Neural progenitor cell (in vitro differentiated cells): ENCODE measurements at regions not wholly inside any gene's neighbourhood (a gene's known extent, or its start where the extent isn't known, plus 50 kb on each side); places are given as distances from the start of the nearest gene placed in this dataset.

Experiments used
- DNase-seq: peaks from one replicate; pipeline ENCODE4 v3.0.0-alpha.2; 2016; ENCODE audit warnings: low spot score
- H2AFZ ChIP-seq: fragments of 200-600 bp; sonication (generic); replicated peaks from 2 replicates; pipeline ENCODE4 v1.6.1; 2016; ENCODE audit warnings: antibody characterized with exemption
- H3F3A ChIP-seq: fragments of 200-600 bp; sonication (generic); 2 replicates; pipeline ENCODE4 v1.6.1; 2016; ENCODE audit warnings: antibody characterized with exemption, low read depth
- H3K27ac ChIP-seq: fragments of 200-600 bp; sonication (generic); 2 replicates; pipeline ENCODE4 v1.5.1; 2016; ENCODE audit warnings: mild to moderate bottlenecking
- H3K27me3 ChIP-seq: fragments of 200-600 bp; sonication (generic); 2 replicates; pipeline ENCODE4 v1.6.1; 2016; ENCODE audit warnings: mild to moderate bottlenecking, moderate library complexity
- H3K36me3 ChIP-seq: fragments of 200-600 bp; sonication (generic); 2 replicates; pipeline ENCODE4 v1.5.1; 2016
- H3K4me1 ChIP-seq: fragments of 200-600 bp; sonication (generic); 2 replicates; pipeline ENCODE4 v1.6.1; 2016; ENCODE audit warnings: mixed run types
- H3K4me2 ChIP-seq: fragments of 200-600 bp; sonication (generic); 2 replicates; pipeline ENCODE4 v1.6.1; 2016
- H3K4me3 ChIP-seq: fragments of 200-600 bp; sonication (generic); 2 replicates; pipeline ENCODE4 v1.5.1; 2016
- H3K79me2 ChIP-seq: fragments of 200-600 bp; sonication (generic); 2 replicates; pipeline ENCODE4 v1.6.1; 2016; ENCODE audit warnings: low read depth
- H3K9ac ChIP-seq: fragments of 200-600 bp; sonication (generic); 2 replicates; pipeline ENCODE4 v1.6.1; 2016
- H3K9me3 ChIP-seq: fragments of 200-600 bp; sonication (generic); 2 replicates; pipeline ENCODE4 v1.5.1; 2016; ENCODE audit warnings: low read depth
- H4K20me1 ChIP-seq: fragments of 200-600 bp; sonication (generic); 2 replicates; pipeline ENCODE4 v1.6.1; 2016; ENCODE audit warnings: low read depth
- H3K27ac Mint-ChIP-seq: 3 replicates; pipeline ENCODE4 v1.8.0; 2021; ENCODE audit warnings: mixed read lengths
- H3K27me3 Mint-ChIP-seq: 2 replicates; pipeline ENCODE4 v1.8.0; 2022; ENCODE audit warnings: low read depth, mild to moderate bottlenecking, inconsistent platforms, moderate library complexity, mixed read lengths; ENCODE audit not compliant: insufficient read depth
- H3K36me3 Mint-ChIP-seq: 3 replicates; pipeline ENCODE4 v1.8.0; 2021; ENCODE audit warnings: mixed read lengths
- H3K4me1 Mint-ChIP-seq: 3 replicates; pipeline ENCODE4 v1.8.0; 2021; ENCODE audit warnings: mixed read lengths
- H3K4me3 Mint-ChIP-seq: 3 replicates; pipeline ENCODE4 v1.8.0; 2021; ENCODE audit warnings: mild to moderate bottlenecking, moderate library complexity, mixed read lengths
- H3K9me3 Mint-ChIP-seq: 3 replicates; pipeline ENCODE4 v1.8.0; 2020; ENCODE audit warnings: mixed read lengths
- CTCF ChIP-seq: fragments of 200-600 bp; sonication (generic); IDR thresholded peaks from 2 replicates; pipeline ENCODE4 v1.5.1; 2017; ENCODE audit warnings: antibody characterized with exemption, mild to moderate bottlenecking
- EZH2 ChIP-seq: fragments of 200-600 bp; sonication (generic); IDR thresholded peaks from 2 replicates; pipeline ENCODE4 v1.6.1; 2017; ENCODE audit warnings: antibody characterized with exemption, mild to moderate bottlenecking, moderate library complexity
- EZH2phosphoT487 ChIP-seq: fragments of 200-600 bp; sonication (generic); IDR thresholded peaks from 2 replicates; pipeline ENCODE4 v1.6.1; 2017; ENCODE audit warnings: antibody characterized with exemption

DNA sequence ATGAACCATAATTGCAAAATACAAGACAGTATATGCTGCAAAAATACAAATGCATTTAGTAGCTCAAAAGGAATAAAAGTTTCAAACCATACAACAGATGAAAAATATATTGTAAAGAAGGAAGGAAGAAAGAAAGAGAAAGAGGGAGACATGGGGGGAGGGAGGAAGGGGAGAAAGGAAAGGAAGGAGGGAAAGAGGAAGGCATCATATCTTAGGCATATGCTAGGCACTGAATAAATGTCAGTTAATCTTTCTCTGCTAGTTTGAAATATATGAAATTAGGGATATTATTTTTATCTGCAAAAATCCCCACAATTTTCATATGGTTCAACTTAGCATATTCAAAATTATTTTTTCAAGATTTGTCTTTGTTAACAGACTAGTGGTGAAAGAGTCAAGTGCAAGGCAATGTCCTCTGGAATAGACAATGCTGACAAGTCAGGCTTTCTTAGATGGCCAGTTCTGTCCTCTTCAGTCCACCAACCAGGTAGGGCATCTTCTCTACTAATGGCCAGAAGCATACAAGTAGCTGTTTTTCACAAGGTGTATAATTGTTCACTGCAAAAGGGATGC is 506.4 kb downstream of the PRKD1 start:
- no peaks in the 10 kb centered on the region for H4K20me1 ChIP-seq
- no peak overlapping the region for H3K4me2 ChIP-seq
- no peaks in the 10 kb centered on the region for H3K36me3 Mint-ChIP-seq
- peaks cover 2% of the 10 kb centered on the region for H3K27me3 Mint-ChIP-seq
- peaks cover 9% of the 10 kb centered on the region for H3K9me3 ChIP-seq
- no peak overlapping the region for H3K27ac Mint-ChIP-seq
- H3F3A ChIP-seq: no peaks in the 10 kb centered on the region
- no peak overlapping the region for H3K4me3 Mint-ChIP-seq
- no peaks in the 10 kb centered on the region for H3K9me3 Mint-ChIP-seq
- H3K27me3 ChIP-seq: no peaks in the 10 kb centered on the region
- H3K4me3 ChIP-seq: no peak overlapping the region
- no peaks in the 10 kb centered on the region for H3K36me3 ChIP-seq
- TF ChIP-seq EZH2phosphoT487: no peak
- no peak for TF ChIP-seq EZH2
- TF ChIP-seq CTCF: no peak
- H2AFZ ChIP-seq: no peak overlapping the region
- no peaks in the 10 kb centered on the region for H3K79me2 ChIP-seq
- no peaks in the 10 kb centered on the region for H3K4me1 Mint-ChIP-seq
- H3K9ac ChIP-seq: no peak overlapping the region
- H3K27ac ChIP-seq: no peak overlapping the region
- DNase-seq: no peak
- no peaks in the 10 kb centered on the region for H3K4me1 ChIP-seq

DNA sequence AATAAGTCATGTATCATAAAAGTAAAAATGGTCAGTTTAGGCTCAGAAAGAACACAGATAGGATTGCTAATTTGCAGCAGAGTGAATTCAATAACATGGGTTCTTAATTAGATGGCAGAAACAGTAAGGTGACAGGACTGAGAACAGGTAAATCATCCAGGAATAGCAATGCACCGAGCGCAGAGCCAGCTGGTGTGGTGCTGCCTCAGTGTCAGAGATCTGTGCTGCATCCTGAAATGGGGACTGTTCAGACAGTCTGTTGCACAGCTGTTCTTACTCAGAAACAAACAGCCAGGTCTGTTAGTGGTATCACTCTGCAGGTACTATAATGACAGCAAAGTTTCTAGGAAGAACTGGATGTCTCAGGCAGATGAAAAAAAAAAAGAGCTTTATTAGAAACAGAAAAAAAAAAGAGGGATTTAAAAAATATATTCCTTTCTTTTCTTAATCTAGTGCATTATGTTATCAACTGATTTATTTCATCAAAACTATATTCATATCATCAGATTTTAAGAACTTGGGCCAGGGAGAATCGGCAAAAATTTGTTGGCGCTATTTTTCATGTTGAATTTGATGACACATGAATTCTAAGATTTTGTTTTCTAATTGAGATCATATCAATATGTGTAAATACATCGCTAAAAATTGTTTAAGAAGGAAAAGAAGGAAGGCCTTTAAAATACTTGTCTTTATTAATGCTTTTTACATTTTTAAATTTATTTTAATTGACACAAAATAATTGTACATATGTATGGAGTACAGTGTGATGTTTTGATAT is 501.8 kb downstream of the PRKD1 start:
- Histone ChIP-seq H3K4me1 (no peaks in the 10 kb centered on the region), H2AFZ (no peak overlapping the region), H3K4me2 (no peak overlapping the region), H3K9ac (no peak overlapping the region), H3K9me3 (peaks cover 4% of the 10 kb centered on the region), H3F3A (no peaks in the 10 kb centered on the region), H3K27me3 (no peaks in the 10 kb centered on the region), H3K4me3 (no peak overlapping the region), H3K27ac (no peak overlapping the region), H3K79me2 (no peaks in the 10 kb centered on the region), H3K36me3 (peaks cover 3% of the 10 kb centered on the region), H4K20me1 (no peaks in the 10 kb centered on the region)
- H3K27me3 Mint-ChIP-seq: no peaks in the 10 kb centered on the region
- no peak for DNase-seq
- no peaks in the 10 kb centered on the region for H3K36me3 Mint-ChIP-seq
- H3K27ac Mint-ChIP-seq: no peak overlapping the region
- H3K4me3 Mint-ChIP-seq: no peak overlapping the region
- TF ChIP-seq CTCF (no peak), EZH2phosphoT487 (no peak), EZH2 (no peak)
- no peaks in the 10 kb centered on the region for H3K4me1 Mint-ChIP-seq
- H3K9me3 Mint-ChIP-seq: no peaks in the 10 kb centered on the region

GRCh38 chr14:29442696-29443095 is 485.0 kb downstream of the PRKD1 start:
- peaks cover 2% of the 10 kb centered on the region for H3K9me3 Mint-ChIP-seq
- Histone ChIP-seq H3K36me3 (no peaks in the 10 kb centered on the region), H3K27ac (no peak overlapping the region), H3K4me2 (no peak overlapping the region), H3K4me1 (no peaks in the 10 kb centered on the region), H3F3A (no peaks in the 10 kb centered on the region), H4K20me1 (no peaks in the 10 kb centered on the region), H3K27me3 (no peaks in the 10 kb centered on the region), H3K79me2 (no peaks in the 10 kb centered on the region), H3K9me3 (no peaks in the 10 kb centered on the region), H3K4me3 (no peak overlapping the region), H2AFZ (no peak overlapping the region), H3K9ac (no peak overlapping the region)
- no peak for DNase-seq
- H3K27ac Mint-ChIP-seq: no peak overlapping the region
- H3K27me3 Mint-ChIP-seq: peaks cover 4% of the 10 kb centered on the region
- no peaks in the 10 kb centered on the region for H3K36me3 Mint-ChIP-seq
- TF ChIP-seq CTCF (no peak), EZH2phosphoT487 (no peak), EZH2 (no peak)
- H3K4me3 Mint-ChIP-seq: no peak overlapping the region
- H3K4me1 Mint-ChIP-seq: peaks cover 14% of the 10 kb centered on the region
